GM19239 (cell line): ENCODE measurements at regions not wholly inside any gene's neighbourhood (a gene's known extent, or its start where the extent isn't known, plus 50 kb on each side); places are given as distances from the start of the nearest gene placed in this dataset.

Source experiments
- DNase-seq: peaks from one replicate; pipeline ENCODE4 v3.0.0; 2011; ENCODE audit warnings: low spot score; ENCODE audit not compliant: insufficient read length
- FAIRE-seq: peaks from 2 replicates; lab custom pipeline; 2011; peaks lifted over from hg19 to GRCh38; lab: Jason Lieb, UNC

- DNase-seq (no peak), FAIRE-seq (no peak)
Measured at GRCh38 chr4:96630839-96631238, 790.9 kb downstream of the PDHA2 start.

DNA sequence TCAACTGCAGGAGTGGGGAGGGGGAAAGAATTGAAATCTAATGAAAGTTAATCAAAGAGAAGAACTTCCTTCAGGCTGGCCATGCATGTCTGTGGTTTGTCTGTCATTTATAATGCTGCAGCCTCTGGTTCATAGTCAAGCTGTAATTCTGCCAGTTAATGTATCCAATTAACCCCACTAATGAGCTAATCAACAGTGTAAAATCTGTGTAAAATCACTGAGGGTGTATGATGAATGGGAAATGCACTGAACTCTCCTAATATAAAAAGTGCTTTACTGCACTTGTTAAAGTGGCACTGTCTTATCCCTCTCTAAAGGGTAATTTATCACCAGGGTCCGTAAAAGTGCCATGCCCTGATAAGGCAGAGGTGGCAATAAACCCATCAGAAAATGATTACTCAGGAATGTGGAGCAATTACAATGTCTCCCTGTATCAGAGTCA lies 798.1 kb downstream of the PDHA2 start:
- DNase-seq (no peak), FAIRE-seq (no peak)

DNA sequence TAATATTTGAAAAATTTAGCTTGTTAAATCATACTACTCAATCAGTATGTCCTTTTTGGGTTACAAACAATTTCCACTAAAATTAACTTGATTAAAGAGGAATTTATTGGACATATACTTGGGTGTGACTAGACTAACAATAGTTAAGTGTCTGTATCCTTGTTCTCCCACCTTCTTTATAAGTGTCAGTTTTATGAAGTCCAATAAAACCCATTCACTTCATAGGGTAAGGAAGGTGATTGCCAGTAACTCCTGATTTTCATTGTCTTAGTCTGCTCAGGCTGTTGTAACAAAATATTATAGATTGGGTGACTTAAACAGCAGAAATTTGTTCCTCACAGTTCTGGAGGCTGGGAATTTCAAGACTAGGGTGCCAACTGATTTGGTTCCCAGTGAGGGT lies 800.0 kb downstream of the PDHA2 start:
- DNase-seq (no peak), FAIRE-seq (no peak)

DNA sequence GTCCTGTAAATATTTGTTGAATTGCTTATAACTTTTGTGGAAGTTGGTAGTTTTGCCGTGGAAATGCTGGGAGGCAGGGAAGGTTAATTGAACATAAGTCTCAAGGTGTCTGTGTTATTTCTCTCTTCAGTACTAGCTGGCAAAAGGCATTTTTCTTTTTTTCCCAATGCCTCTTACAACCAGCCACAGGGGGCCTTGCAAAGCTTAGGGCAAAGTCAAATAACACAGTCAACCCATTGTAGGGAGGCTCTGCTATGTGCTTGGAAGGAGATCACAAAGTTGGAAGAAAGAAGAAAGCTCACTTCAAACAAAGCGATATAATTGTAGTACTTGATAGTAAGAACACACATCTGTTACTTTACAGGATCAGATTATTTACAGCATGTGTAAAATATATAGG lies 802.6 kb downstream of the PDHA2 start:
- DNase-seq (no peak), FAIRE-seq (no peak)

- DNase-seq (no peak), FAIRE-seq (no peak)
Measured at GRCh38 chr4:96646146-96646545, 806.3 kb downstream of the PDHA2 start.

DNA sequence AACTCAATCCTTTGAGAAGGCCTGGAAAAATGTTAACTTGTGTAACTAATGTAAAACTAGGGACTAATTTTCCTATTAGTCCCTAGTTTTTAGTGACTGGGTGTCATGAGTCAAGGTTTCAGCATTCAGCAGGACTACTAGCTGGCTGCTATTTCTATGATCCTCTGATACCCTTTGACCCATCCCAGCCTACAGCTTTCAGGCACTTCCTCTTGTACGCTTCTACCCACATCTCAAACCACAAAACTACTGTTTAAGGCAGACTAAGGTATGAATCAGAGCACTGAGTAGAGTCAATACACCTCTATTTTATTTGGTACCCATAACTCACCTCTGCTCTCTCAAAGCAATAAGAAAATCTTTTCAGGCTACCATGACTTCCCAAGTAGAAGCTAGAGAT lies 809.6 kb downstream of the PDHA2 start:
- DNase-seq: no peak
- no peak for FAIRE-seq

DNA sequence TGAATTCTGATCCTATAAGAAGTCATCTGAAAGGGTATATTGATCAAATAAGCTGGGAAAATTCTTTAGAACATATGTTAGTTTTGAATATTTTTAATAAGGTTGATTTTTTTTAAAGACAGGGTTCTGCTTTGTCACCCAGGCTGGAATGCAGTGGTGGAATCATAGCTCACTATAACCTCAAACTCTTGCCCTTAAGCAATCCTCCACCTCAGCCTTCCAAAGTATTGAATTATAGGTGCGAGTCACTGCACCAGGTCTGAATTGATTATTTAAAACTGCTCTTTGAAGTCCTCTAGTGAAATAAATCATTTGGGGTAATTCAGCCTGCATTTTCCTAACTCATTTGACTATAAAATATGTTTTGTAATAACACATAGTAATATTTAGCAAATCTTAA lies 812.3 kb downstream of the PDHA2 start:
- DNase-seq (no peak), FAIRE-seq (no peak)

- no peak for FAIRE-seq
Measured at GRCh38 chr4:96652821-96653220, 812.9 kb downstream of the PDHA2 start.

DNA sequence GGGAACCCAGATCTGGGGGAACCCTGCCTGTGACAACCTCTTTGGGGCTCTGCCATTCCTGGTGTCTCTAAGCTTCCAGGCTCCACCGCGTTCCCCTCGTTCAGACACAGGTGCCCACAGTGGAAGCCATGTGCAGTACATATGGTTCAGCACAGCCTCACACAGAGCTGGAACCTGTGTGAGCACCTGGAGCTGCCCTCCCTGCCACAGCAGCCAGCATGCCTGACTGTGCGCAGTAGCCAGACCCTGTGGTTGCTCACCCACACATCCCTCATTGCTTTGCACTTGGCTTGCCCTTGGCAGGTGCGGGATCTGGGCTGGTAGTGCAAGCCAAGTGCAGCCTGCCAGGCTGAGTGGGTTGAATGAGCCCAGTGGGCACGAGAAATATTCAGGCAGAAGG lies 814.2 kb downstream of the PDHA2 start:
- no peak for DNase-seq

More at GRCh38 chr4:96652821-96653220, 812.9 kb downstream of the PDHA2 start:
- DNase-seq: no peak

GRCh38 chr4:96670381-96670780 lies 830.5 kb downstream of the PDHA2 start:
- FAIRE-seq (no peak), DNase-seq (no peak)

More for the DNA sequence above, 814.2 kb downstream of the PDHA2 start:
- FAIRE-seq: no peak

GRCh38 chr4:96675416-96675815 lies 835.5 kb downstream of the PDHA2 start:
- DNase-seq (no peak), FAIRE-seq (no peak)

- FAIRE-seq: no peak
- DNase-seq: no peak
Measured at GRCh38 chr4:96675896-96676295, 836.0 kb downstream of the PDHA2 start.

- DNase-seq: no peak
- FAIRE-seq: no peak
Measured at GRCh38 chr4:96676754-96677435, 837.0 kb downstream of the PDHA2 start.

DNA sequence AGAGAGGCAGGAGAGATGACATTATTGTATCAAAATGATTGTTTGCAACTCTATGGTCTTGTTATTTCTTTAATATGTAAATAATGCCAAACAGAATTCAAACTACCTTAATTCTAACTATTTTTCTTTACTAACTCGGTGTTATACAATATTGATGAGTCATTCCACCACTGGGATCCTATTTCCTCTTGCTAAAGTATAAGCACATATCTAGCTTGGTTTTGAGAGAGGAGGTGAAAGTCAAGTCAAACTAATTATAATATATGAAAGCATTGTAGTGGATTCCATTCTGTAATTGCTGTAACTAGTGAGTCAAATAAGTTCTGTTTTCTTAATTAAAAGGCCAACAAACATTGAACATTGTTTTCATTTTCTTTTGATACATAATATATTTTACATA lies 837.6 kb downstream of the PDHA2 start:
- FAIRE-seq (no peak), DNase-seq (no peak)

GRCh38 chr4:96681218-96681617 lies 841.3 kb downstream of the PDHA2 start:
- FAIRE-seq (no peak), DNase-seq (no peak)

- FAIRE-seq (no peak), DNase-seq (no peak)
Measured at GRCh38 chr4:96685691-96686090, 845.8 kb downstream of the PDHA2 start.

GRCh38 chr4:96691521-96691920 lies 851.6 kb downstream of the PDHA2 start:
- DNase-seq (no peak), FAIRE-seq (no peak)

- no peak for FAIRE-seq
- DNase-seq: no peak
Measured at GRCh38 chr4:96698831-96699230, 858.9 kb downstream of the PDHA2 start.

GRCh38 chr4:96703265-96703664 lies 863.4 kb downstream of the PDHA2 start:
- DNase-seq: no peak

DNA sequence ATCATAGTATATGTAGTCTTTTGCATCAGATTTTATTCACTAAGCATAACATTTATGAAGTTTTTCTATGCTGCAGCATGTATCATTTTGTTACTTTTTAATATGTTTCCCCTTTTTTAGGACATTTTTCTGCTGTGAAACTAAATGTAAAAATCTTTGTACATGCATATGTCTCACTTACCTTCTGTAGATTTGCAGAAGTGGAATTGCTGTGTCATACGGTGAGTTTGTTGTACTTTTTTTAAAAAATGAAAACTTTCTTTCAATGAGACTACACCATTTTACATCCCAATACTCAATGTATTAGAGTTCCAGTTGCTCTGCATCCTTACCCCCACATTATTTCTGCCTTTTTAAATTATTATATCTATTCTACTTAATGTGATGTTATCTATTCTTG lies 868.9 kb downstream of the PDHA2 start:
- no peak for FAIRE-seq

More at GRCh38 chr4:96703265-96703664, 863.4 kb downstream of the PDHA2 start:
- no peak for FAIRE-seq

DNA sequence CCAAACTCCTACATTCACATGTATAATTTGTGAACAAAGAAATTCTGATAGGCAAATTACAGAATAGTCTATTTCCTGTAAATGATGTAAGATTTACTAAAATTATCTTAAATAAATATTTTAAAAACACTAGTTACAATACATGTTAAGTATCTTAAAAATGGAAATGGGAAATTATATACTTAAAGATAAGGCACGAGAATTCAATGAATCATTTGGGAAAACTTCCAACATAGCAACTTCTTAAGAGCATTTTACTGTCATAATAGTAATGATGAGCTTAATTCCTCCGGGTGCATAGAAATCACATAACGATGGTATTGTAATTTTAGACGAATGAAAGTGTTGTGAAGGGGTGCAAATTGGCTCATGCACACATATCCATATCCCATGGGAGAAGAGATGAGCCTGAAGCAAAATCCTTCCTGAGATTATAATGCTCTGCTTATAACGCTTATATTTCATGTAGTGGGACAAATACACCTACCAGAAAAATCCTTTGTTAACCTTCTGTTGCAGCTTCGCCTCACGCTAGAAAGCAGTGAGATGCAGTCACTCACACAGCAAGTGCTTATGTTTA lies 873.5 kb downstream of the PDHA2 start:
- DNase-seq (no peak), FAIRE-seq (no peak)

More for the DNA sequence above, 868.9 kb downstream of the PDHA2 start:
- DNase-seq: no peak

- no peak for FAIRE-seq
- no peak for DNase-seq
Measured at GRCh38 chr4:96729641-96730040, 889.7 kb downstream of the PDHA2 start.
